ENCODE measurements at regions not wholly inside any gene's neighbourhood (a gene's known extent, or its start where the extent isn't known, plus 50 kb on each side); places are given as distances from the start of the nearest gene placed in this dataset.

- no peak for DNase-seq (ENCODE audit: low spot score)
These were observed 292.3 kb downstream of the AACS start for GRCh38 chr12:125357561-125357960.

- no peak for DNase-seq (ENCODE audit: low spot score)
These were observed 295.3 kb downstream of the AACS start for GRCh38 chr12:125360540-125360939.

- DNase-seq (ENCODE audit: low spot score) = no peak
These were observed 305.8 kb downstream of the AACS start for GRCh38 chr12:125371033-125371432.

GRCh38 chr12:125372085-125372484, 306.9 kb downstream of the AACS start:
- no peak for DNase-seq (ENCODE audit: low spot score)

GRCh38 chr12:125373375-125373774, 308.1 kb downstream of the AACS start:
- no peak for DNase-seq (ENCODE audit: low spot score)

GRCh38 chr12:125376422-125376821, 311.2 kb downstream of the AACS start:
- no peak for DNase-seq (ENCODE audit: low spot score)

- no peak for DNase-seq (ENCODE audit: low spot score)
These were observed 311.9 kb downstream of the AACS start for GRCh38 chr12:125377093-125377492.

- DNase-seq (ENCODE audit: low spot score) = no peak
These were observed 316.1 kb downstream of the AACS start for GRCh38 chr12:125381373-125381772.

GRCh38 chr12:125382926-125383325, 317.7 kb downstream of the AACS start:
- no peak for DNase-seq (ENCODE audit: low spot score)

- DNase-seq (ENCODE audit: low spot score) = no peak
These were observed 321.4 kb downstream of the AACS start for GRCh38 chr12:125386652-125387051.

GRCh38 chr12:125387206-125387605, 322.0 kb downstream of the AACS start:
- DNase-seq (ENCODE audit: low spot score) = no peak

GRCh38 chr12:125389061-125389697, 323.9 kb downstream of the AACS start:
- DNase-seq (ENCODE audit: low spot score) = no peak

GRCh38 chr12:125393569-125393968, 328.3 kb downstream of the AACS start:
- DNase-seq (ENCODE audit: low spot score) = no peak

GRCh38 chr12:125395583-125396215, 330.5 kb downstream of the AACS start:
- no peak for DNase-seq (ENCODE audit: low spot score)

- no peak for DNase-seq (ENCODE audit: low spot score)
These were observed 334.3 kb downstream of the AACS start for GRCh38 chr12:125399489-125399888.

GRCh38 chr12:125402874-125403789, 337.9 kb downstream of the AACS start:
- DNase-seq (ENCODE audit: low spot score) = peak; percentile 42

- no peak for DNase-seq (ENCODE audit: low spot score)
These were observed 338.6 kb downstream of the AACS start for GRCh38 chr12:125403843-125404242.

- DNase-seq (ENCODE audit: low spot score) = no peak
These were observed 340.9 kb downstream of the AACS start for GRCh38 chr12:125406131-125406530.

- DNase-seq (ENCODE audit: low spot score) = no peak
These were observed 343.5 kb downstream of the AACS start for GRCh38 chr12:125408718-125409117.

- DNase-seq (ENCODE audit: low spot score) = no peak
These were observed 347.3 kb downstream of the AACS start for GRCh38 chr12:125412506-125412905.

GRCh38 chr12:125417446-125417845, 352.2 kb downstream of the AACS start:
- no peak for DNase-seq (ENCODE audit: low spot score)

- no peak for DNase-seq (ENCODE audit: low spot score)
These were observed 353.8 kb downstream of the AACS start for GRCh38 chr12:125418902-125419564.
